KMS-11 (cell line): ENCODE measurements at regions not wholly inside any gene's neighbourhood (a gene's known extent, or its start where the extent isn't known, plus 50 kb on each side); places are given as distances from the start of the nearest gene placed in this dataset.

ENCODE experiments used
- H2AFZ ChIP-seq: fragments of 200-600 bp; sonication (generic); 2 replicates; pipeline ENCODE4 v1.6.1; 2016; ENCODE audit warnings: antibody characterized with exemption, mixed run types, low read depth
- H3K27ac ChIP-seq: fragments of 200-600 bp; sonication (generic); 2 replicates; pipeline ENCODE4 v1.6.1; 2016; ENCODE audit warnings: mild to moderate bottlenecking, mixed run types
- H3K27me3 ChIP-seq: fragments of 200-600 bp; sonication (generic); 2 replicates; pipeline ENCODE4 v1.6.1; 2017; ENCODE audit warnings: mild to moderate bottlenecking, low read depth, mixed run types, moderate library complexity; ENCODE audit not compliant: insufficient read depth
- H3K36me3 ChIP-seq: fragments of 200-600 bp; sonication (generic); 2 replicates; pipeline ENCODE4 v1.6.1; 2017; ENCODE audit warnings: mild to moderate bottlenecking, mixed run types; ENCODE audit not compliant: insufficient read depth
- H3K4me1 ChIP-seq: fragments of 200-600 bp; sonication (generic); 2 replicates; pipeline ENCODE4 v1.6.1; 2016; ENCODE audit warnings: mild to moderate bottlenecking, low read depth, mixed run types; ENCODE audit not compliant: poor library complexity, severe bottlenecking
- H3K4me2 ChIP-seq: fragments of 200-600 bp; sonication (generic); 2 replicates; pipeline ENCODE4 v1.7.0; 2016; ENCODE audit warnings: mild to moderate bottlenecking, mixed run types
- H3K4me3 ChIP-seq: fragments of 200-600 bp; sonication (generic); IDR thresholded peaks from 2 replicates; pipeline ENCODE4 v1.6.1; 2017; ENCODE audit warnings: low read depth, low read length, mixed read lengths; ENCODE audit not compliant: insufficient read depth
- H3K79me2 ChIP-seq: fragments of 200-600 bp; sonication (generic); 2 replicates; pipeline ENCODE4 v1.6.1; 2016; ENCODE audit warnings: low read depth, mixed run types; ENCODE audit not compliant: insufficient read depth
- H3K9ac ChIP-seq: fragments of 200-600 bp; sonication (generic); 2 replicates; pipeline ENCODE4 v1.6.1; 2016; ENCODE audit warnings: mild to moderate bottlenecking, mixed run types
- H4K20me1 ChIP-seq: fragments of 200-600 bp; sonication (generic); 2 replicates; pipeline ENCODE4 v1.6.1; 2016; ENCODE audit warnings: mild to moderate bottlenecking, mixed run types; ENCODE audit not compliant: insufficient read depth
- CTCF ChIP-seq: fragments of 200-600 bp; sonication (generic); conservative IDR thresholded peaks from 2 replicates; pipeline ENCODE4 v1.6.1; 2017; ENCODE audit warnings: low read depth, mild to moderate bottlenecking, antibody characterized with exemption, low read length, moderate library complexity, mixed read lengths

DNA sequence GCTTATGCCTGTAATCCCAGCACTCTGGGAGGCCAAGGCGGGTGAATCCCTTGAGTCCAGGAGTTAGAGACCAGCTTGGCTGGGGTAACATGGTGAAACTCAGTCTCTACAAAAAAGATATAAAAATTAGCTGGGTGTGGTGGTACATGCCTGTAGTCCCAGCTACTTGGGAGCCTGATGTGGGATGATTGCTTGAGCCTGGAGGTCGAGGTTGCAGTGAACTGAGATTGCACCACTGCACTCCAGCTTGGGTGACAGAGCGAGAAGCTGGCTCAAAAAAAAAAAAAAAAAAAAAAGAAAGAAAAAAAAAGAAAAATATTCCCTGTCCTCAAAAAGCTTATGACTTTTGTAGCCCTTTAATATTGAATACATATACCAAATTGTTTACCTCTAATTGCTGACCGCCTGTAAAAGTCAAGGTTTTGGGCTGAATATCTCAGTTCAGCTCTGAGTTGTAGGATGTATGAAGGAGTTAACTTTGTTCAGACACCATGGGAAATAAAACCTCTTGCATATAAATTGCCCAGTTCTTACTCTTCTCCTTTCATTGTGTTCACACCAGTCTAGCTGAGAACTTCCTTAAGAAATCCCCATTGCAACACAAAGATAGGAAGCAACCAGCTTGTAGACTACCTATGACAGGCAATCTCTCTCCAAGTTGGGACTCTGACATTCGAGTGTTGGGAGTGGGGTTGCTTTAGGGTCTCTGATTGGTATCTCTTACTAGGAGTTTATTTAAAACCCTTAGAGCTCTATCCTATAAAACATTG is 97.6 kb upstream of the RASGRP1 start:
- no peak for TF ChIP-seq CTCF
- Histone ChIP-seq H2AFZ (no peak overlapping the region), H4K20me1 (no peaks in the 10 kb centered on the region), H3K4me1 (no peaks in the 10 kb centered on the region), H3K27me3 (no peaks in the 10 kb centered on the region), H3K4me2 (no peak overlapping the region), H3K79me2 (no peaks in the 10 kb centered on the region), H3K9ac (no peak overlapping the region), H3K27ac (no peak overlapping the region), H3K36me3 (no peaks in the 10 kb centered on the region), H3K4me3 (no peak overlapping the region)

- H3K36me3 ChIP-seq: no peaks in the 10 kb centered on the region
- no peak for TF ChIP-seq CTCF
- H4K20me1 ChIP-seq: no peaks in the 10 kb centered on the region
- H3K79me2 ChIP-seq: no peaks in the 10 kb centered on the region
- H3K9ac ChIP-seq: no peak overlapping the region
- no peak overlapping the region for H3K27ac ChIP-seq
- no peaks in the 10 kb centered on the region for H3K4me1 ChIP-seq
- H2AFZ ChIP-seq: no peak overlapping the region
- H3K4me3 ChIP-seq: no peak overlapping the region
- H3K4me2 ChIP-seq: no peak overlapping the region
- no peaks in the 10 kb centered on the region for H3K27me3 ChIP-seq
Observed at GRCh38 chr15:38662805-38663204, 98.2 kb upstream of the RASGRP1 start.

- Histone ChIP-seq H3K4me2 (no peak overlapping the region), H4K20me1 (no peaks in the 10 kb centered on the region), H3K4me1 (no peaks in the 10 kb centered on the region), H3K4me3 (no peak overlapping the region), H3K36me3 (no peaks in the 10 kb centered on the region), H2AFZ (no peak overlapping the region), H3K9ac (no peak overlapping the region), H3K79me2 (no peaks in the 10 kb centered on the region), H3K27ac (no peak overlapping the region), H3K27me3 (no peaks in the 10 kb centered on the region)
- no peak for TF ChIP-seq CTCF
Observed at GRCh38 chr15:38665586-38666305, 101.1 kb upstream of the RASGRP1 start.

DNA sequence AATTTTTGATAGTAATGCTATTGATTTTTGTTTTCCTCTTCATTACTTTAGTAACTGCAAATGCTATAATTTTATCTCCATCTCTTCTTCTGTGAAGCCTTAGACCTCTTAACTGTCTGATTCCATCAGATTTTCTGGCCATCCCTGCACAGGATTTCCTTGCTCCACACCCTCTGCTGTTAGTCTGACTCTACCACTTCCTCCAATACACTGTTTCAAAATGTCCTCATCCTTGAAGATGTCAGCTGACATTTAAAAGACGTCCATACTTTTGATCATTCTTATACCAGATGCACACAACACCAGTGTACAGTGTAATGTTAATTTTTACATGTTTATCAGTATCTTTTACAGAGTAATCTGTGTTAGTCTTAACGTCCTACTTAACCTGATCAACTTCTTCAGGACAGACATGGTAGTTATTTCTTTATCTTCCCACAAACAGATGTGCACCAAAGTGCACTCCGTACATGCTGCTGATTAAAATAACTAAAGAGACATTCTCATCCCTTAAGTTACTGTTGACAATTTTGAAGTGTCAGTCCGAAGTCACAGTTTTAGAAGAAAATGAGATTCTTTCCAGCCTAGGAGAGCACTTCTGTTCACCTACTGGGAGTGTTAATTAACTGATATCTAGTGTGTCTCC is 102.4 kb upstream of the RASGRP1 start:
- Histone ChIP-seq H3K4me2 (no peak overlapping the region), H4K20me1 (no peaks in the 10 kb centered on the region), H2AFZ (no peak overlapping the region), H3K79me2 (no peaks in the 10 kb centered on the region), H3K4me3 (no peak overlapping the region), H3K27ac (no peak overlapping the region), H3K9ac (no peak overlapping the region), H3K4me1 (no peaks in the 10 kb centered on the region), H3K36me3 (no peaks in the 10 kb centered on the region), H3K27me3 (no peaks in the 10 kb centered on the region)
- no peak for TF ChIP-seq CTCF
